GM18520 (cell line): ENCODE measurements at regions not wholly inside any gene's neighbourhood (a gene's known extent, or its start where the extent isn't known, plus 50 kb on each side); places are given as distances from the start of the nearest gene placed in this dataset.
"Not testable (repeated sequence)": the region's sequence is repeated elsewhere in the genome, so short reads cannot be mapped to it uniquely, and the experiment has no call there.

ENCODE experiments used
- ATAC-seq: cut with Tn5 transposase; IDR thresholded peaks from one replicate; pipeline ENCODE4 v1.9.1; 2021; ENCODE audit not compliant: unreplicated experiment

GRCh38 chr5:51159164-51159563 is 224.1 kb upstream of the ISL1 start:
- no peak for ATAC-seq

GRCh38 chr5:51159606-51160005 is 223.6 kb upstream of the ISL1 start:
- ATAC-seq, result no peak

- ATAC-seq, result no peak
Observed at GRCh38 chr5:51162245-51162644, 221.0 kb upstream of the ISL1 start.

- ATAC-seq, result not testable (repeated sequence)
Observed at GRCh38 chr5:51165621-51166020, 217.6 kb upstream of the ISL1 start.

- no peak for ATAC-seq
Observed at GRCh38 chr5:51172903-51173626, 210.2 kb upstream of the ISL1 start.

- ATAC-seq, result peak; percentile 58
Observed at GRCh38 chr5:51181208-51181894, 201.9 kb upstream of the ISL1 start.

- ATAC-seq, result no peak
Observed at GRCh38 chr5:51185850-51186329, 197.4 kb upstream of the ISL1 start.

- no peak for ATAC-seq
Observed at GRCh38 chr5:51188001-51188591, 195.2 kb upstream of the ISL1 start.

GRCh38 chr5:51194671-51195070 is 188.6 kb upstream of the ISL1 start:
- no peak for ATAC-seq

- ATAC-seq, result no peak
Observed at GRCh38 chr5:51201024-51201423, 182.2 kb upstream of the ISL1 start.

GRCh38 chr5:51201708-51202107 is 181.5 kb upstream of the ISL1 start:
- ATAC-seq, result no peak

GRCh38 chr5:51202161-51202560 is 181.1 kb upstream of the ISL1 start:
- ATAC-seq, result no peak

- ATAC-seq, result peak; percentile 75
Observed at GRCh38 chr5:51203598-51203997, 179.7 kb upstream of the ISL1 start.

- ATAC-seq, result no peak
Observed at GRCh38 chr5:51208296-51208695, 175.0 kb upstream of the ISL1 start.

- ATAC-seq, result no peak
Observed at GRCh38 chr5:51214746-51215145, 168.5 kb upstream of the ISL1 start.

- ATAC-seq, result no peak
Observed at GRCh38 chr5:51225789-51226742, 157.2 kb upstream of the ISL1 start.

GRCh38 chr5:51227963-51228470 is 155.2 kb upstream of the ISL1 start:
- ATAC-seq, result no peak

GRCh38 chr5:51230336-51230735 is 152.9 kb upstream of the ISL1 start:
- ATAC-seq, result no peak

GRCh38 chr5:51242456-51242855 is 140.8 kb upstream of the ISL1 start:
- no peak for ATAC-seq

- ATAC-seq, result not testable (repeated sequence)
Observed at GRCh38 chr5:51250957-51251356, 132.3 kb upstream of the ISL1 start.

- ATAC-seq, result no peak
Observed at GRCh38 chr5:51271261-51271660, 112.0 kb upstream of the ISL1 start.
